Psoas muscle (tissue), 7 donors: ENCODE measurements at regions not wholly inside any gene's neighbourhood (a gene's known extent, or its start where the extent isn't known, plus 50 kb on each side); places are given as distances from the start of the nearest gene placed in this dataset.

ENCODE experiments used
- ATAC-seq, 4 donors: fragments of 200-7000 bp; cut with Tn5 transposase; one replicate each; pipeline ENCODE4 v1.9.1; 2020; ENCODE audit warnings: moderate library complexity in 3 of 4, mild to moderate bottlenecking in 2 of 4
- DNase-seq, 2 donors: peaks; one replicate each; pipeline ENCODE4 v3.0.0-alpha.2; 2020
- H3K27ac ChIP-seq: fragments of 200-600 bp; one replicate; pipeline ENCODE4 v1.8.0; 2022
- H3K27me3 ChIP-seq, 3 donors: fragments of 200-600 bp in 1 of 3; one replicate each; pipeline versions ENCODE4 v1.6.1 to v1.8.0; 2013 to 2022; ENCODE audit warnings: low read length in 2 of 3, mild to moderate bottlenecking in 2 of 3, moderate library complexity in 1 of 3; ENCODE audit not compliant: insufficient read depth in 3 of 3
- H3K36me3 ChIP-seq, 2 donors: fragments of 200-600 bp in 1 of 2; one replicate each; pipeline versions ENCODE4 v1.6.1 to v1.8.0; 2013 to 2022; ENCODE audit warnings: low read depth in 1 of 2, mild to moderate bottlenecking in 1 of 2, moderate library complexity in 1 of 2; ENCODE audit not compliant: insufficient read depth in 1 of 2
- H3K4me1 ChIP-seq: fragments of 200-600 bp; one replicate; pipeline ENCODE4 v1.8.0; 2022
- H3K4me3 ChIP-seq: fragments of 200-600 bp; one replicate; pipeline ENCODE4 v1.8.0; 2022; ENCODE audit warnings: mild to moderate bottlenecking
- H3K9me3 ChIP-seq: fragments of 200-600 bp; one replicate; pipeline ENCODE4 v1.8.0; 2022
- CTCF ChIP-seq: fragments of 200-600 bp; IDR thresholded peaks from one replicate; pipeline ENCODE4 v1.8.0; 2022; ENCODE audit warnings: antibody characterized with exemption
- WGBS, 3 donors: extraction: QIAGEN DNeasy Blood & Tissue Kit; methylation state at CpG; one replicate each; pipeline versions ENCODE4 v1.1.6 to v1.1.7; 2013; 5-methylcytosine and 5-hydroxymethylcytosine counted together
- intact Hi-C, 2 donors: fragments of 100-400 bp; cut with DNase I; formaldehyde crosslinking; loops; one replicate each; pipeline versions ENCODE4 v1.11.0 to v1.14.2; 2022
- donor health status: healthy with polysubstance abuse.
- donor health status: DM: no; HTN: no; CAD: no; lungs with moderate emphysema.
- donor health status: Bipolar disorder and iron deficiency.
- donor health status: healthy.
- donor health status: DM: yes; HTN: yes; CAD: no.
- donor health status: DM: no; HTN: no; CAD: no.
- donor health status: DM: yes; HTN: yes; CAD: no.

- intact Hi-C loops: no loop called here
- Histone ChIP-seq H3K9me3 (no peaks in the 10 kb centered on the region), H3K4me3 (no peak overlapping the region), H3K27ac (no peak overlapping the region), H3K27me3 (no peaks in the 10 kb centered on the region), H3K36me3 (no peaks in the 10 kb centered on the region), H3K4me1 (no peaks in the 10 kb centered on the region)
- TF ChIP-seq CTCF: no peak
- DNase-seq (no peak), ATAC-seq (no peak)
- 87 to 93% (median 87%) methylated on average over 14 of the region's 14 CpGs for WGBS, 3 donors
Measured at GRCh38 chr16:11476676-11477075, 110.0 kb downstream of the LITAF start.

- 83% methylated on average over 17 of the region's 17 CpGs for WGBS, 3 donors
- H3K27me3 ChIP-seq: no peaks in the 10 kb centered on the region
- no peaks in the 10 kb centered on the region for H3K36me3 ChIP-seq
- H3K9me3 ChIP-seq: peaks cover 10% of the 10 kb centered on the region
- H3K27ac ChIP-seq: no peak overlapping the region
- H3K4me1 ChIP-seq: no peaks in the 10 kb centered on the region
- ATAC-seq (no peak), DNase-seq (no peak)
- intact Hi-C loops: no loop called here
- no peak overlapping the region for H3K4me3 ChIP-seq
- TF ChIP-seq CTCF: no peak
Measured at GRCh38 chr16:11478431-11479119, 108.1 kb downstream of the LITAF start.

- Histone ChIP-seq H3K27me3 (no peaks in the 10 kb centered on the region), H3K4me3 (no peak overlapping the region), H3K9me3 (peaks cover 10% of the 10 kb centered on the region), H3K27ac (no peak overlapping the region), H3K36me3 (no peaks in the 10 kb centered on the region), H3K4me1 (no peaks in the 10 kb centered on the region)
- DNase-seq (no peak), ATAC-seq (no peak)
- intact Hi-C loops: no loop called here
- no peak for TF ChIP-seq CTCF
- WGBS, 3 donors: 93 to 95% (median 94%) methylated on average over 4 of the region's 4 CpGs
Measured at GRCh38 chr16:11479916-11480315, 106.8 kb downstream of the LITAF start.

- no peak for TF ChIP-seq CTCF
Measured at GRCh38 chr16:11480634-11481033, 106.1 kb downstream of the LITAF start.

DNA sequence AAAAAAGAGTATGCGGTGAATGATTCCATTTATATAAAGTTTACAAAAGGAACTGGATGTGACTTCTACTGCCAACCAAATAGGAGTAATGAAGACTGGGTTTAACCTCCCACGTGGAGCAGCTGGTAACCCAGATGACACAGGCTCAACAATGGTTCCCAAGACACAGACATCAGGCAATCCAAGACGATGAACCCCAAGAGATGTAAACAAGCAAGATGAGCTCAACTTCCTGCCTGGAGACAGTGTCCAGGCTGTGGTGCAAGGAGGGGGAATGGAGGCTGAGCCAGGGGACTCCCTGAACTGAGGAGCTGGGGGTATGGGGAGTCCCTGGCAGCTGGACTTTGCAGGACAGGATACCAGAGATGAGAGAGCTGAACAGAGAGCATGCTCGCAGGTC is 104.7 kb downstream of the LITAF start:
- intact Hi-C loops: no loop called here
- DNase-seq: no peak
- WGBS, 3 donors: 54 to 58% (median 55%) methylated on average over 4 of the region's 4 CpGs
- no peaks in the 10 kb centered on the region for H3K27me3 ChIP-seq
- no peak for TF ChIP-seq CTCF
- no peak overlapping the region for H3K4me3 ChIP-seq
- H3K9me3 ChIP-seq: peaks cover 10% of the 10 kb centered on the region
- no peaks in the 10 kb centered on the region for H3K4me1 ChIP-seq
- no peak overlapping the region for H3K27ac ChIP-seq
- ATAC-seq: no peak
- H3K36me3 ChIP-seq: no peaks in the 10 kb centered on the region

More at GRCh38 chr16:11480634-11481033, 106.1 kb downstream of the LITAF start:
- DNase-seq (no peak), ATAC-seq (no peak)
- H3K27ac ChIP-seq: no peak overlapping the region
- H3K27me3 ChIP-seq: no peaks in the 10 kb centered on the region
- H3K36me3 ChIP-seq: no peaks in the 10 kb centered on the region
- intact Hi-C loops: no loop called here
- 96 to 98% (median 97%) methylated on average over 5 of the region's 5 CpGs for WGBS, 3 donors
- H3K4me1 ChIP-seq: no peaks in the 10 kb centered on the region
- H3K4me3 ChIP-seq: no peak overlapping the region
- H3K9me3 ChIP-seq: peaks cover 10% of the 10 kb centered on the region
